Stimulated activated CD4-positive, alpha-beta T cell treated with anti-CD3 and anti-CD28 coated beads, Interleukin-15, amount 100 ng/mL, for 48 hours (primary cell): ENCODE measurements at regions not wholly inside any gene's neighbourhood (a gene's known extent, or its start where the extent isn't known, plus 50 kb on each side); places are given as distances from the start of the nearest gene placed in this dataset.
"Not testable (repeated sequence)": the region's sequence is repeated elsewhere in the genome, so short reads cannot be mapped to it uniquely, and the experiment has no call there.

Experiments used
- DNase-seq, 2 donors: peaks; one replicate each; pipeline ENCODE4 v3.0.0-alpha.2; 2020; ENCODE audit warnings: low read depth in 2 of 2

GRCh38 chr13:103908911-103909310 is 842.7 kb upstream of the SLC10A2 start:
- DNase-seq = no peak

GRCh38 chr13:103908274-103908673 is 842.1 kb upstream of the SLC10A2 start:
- no peak for DNase-seq

DNA sequence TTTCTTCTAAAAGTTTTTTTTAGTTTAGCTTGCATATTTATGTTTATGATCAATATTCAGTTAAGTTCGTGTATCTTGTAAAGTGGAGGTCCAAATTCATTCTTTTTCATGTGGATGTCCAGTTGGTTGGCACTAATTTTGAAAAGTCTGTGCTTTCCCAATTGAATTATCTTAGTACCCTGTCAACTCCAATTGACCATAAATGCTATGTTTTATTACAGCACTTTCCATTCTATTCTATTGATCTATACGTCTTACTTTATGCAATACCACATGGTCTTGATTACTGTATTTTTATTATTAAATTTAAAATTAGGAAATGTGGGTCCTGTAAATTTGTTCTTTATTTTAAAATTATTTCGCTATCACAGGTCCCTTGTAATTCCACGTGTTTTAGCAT is 837.6 kb upstream of the SLC10A2 start:
- DNase-seq = no peak

GRCh38 chr13:103898481-103898880 is 832.3 kb upstream of the SLC10A2 start:
- no peak for DNase-seq

DNA sequence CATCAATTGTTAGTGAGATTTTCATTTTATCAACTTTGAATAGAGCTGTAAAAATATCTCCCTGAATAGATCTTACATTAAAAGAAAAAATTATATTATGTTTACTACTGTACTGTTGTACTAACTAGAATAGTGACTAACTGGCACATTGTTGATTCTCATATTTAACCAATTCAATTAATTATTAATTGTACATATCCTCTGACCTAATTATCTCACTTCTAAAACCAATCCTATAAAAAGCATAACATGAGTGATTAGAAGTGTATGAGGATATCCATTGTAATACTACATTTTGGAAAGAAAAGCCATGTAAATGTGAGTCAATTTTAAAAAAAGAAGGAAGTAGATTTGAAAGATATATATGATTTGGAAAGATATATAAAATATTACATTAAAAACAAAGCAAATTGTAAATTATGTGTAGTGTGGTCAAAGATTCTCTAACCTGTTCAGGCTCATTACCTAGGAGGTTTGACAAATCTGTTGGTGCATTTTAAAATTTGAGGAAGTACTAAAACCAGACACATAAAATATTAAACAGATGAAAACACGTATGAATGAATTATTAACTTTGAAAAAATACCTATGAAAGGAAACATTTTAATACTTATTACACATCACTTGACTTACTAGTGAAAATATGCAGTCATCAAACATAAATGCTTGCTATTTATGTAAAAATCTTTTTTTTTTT is 829.8 kb upstream of the SLC10A2 start:
- no peak for DNase-seq

- no peak for DNase-seq
These were observed 828.4 kb upstream of the SLC10A2 start for GRCh38 chr13:103894626-103895025.

GRCh38 chr13:103884101-103884723 is 818.0 kb upstream of the SLC10A2 start:
- DNase-seq = no peak

DNA sequence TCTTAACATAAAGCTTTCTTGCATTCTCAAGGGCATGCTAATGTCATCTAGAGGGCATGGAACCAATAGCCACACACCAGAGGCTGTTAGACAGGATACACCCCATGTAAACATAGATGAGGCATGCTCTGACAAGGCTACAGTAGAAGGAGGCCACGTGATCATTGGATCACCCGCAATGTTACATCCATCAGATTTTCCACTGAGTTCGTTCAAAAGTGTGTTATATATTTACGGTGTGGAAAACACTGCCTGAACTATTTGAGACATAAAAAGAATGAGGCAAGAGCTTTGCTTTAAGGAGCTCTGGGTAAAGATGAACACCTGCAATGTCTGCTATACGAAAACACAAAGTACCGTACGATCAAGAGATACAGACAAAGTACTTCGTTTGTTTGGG is 817.5 kb upstream of the SLC10A2 start:
- no peak for DNase-seq

- DNase-seq = no peak
These were observed 816.9 kb upstream of the SLC10A2 start for GRCh38 chr13:103883164-103883563.

- DNase-seq = not testable (repeated sequence)
These were observed 813.9 kb upstream of the SLC10A2 start for GRCh38 chr13:103880146-103880545.

GRCh38 chr13:103878891-103879605 is 812.8 kb upstream of the SLC10A2 start:
- DNase-seq = no peak

GRCh38 chr13:103876571-103876970 is 810.4 kb upstream of the SLC10A2 start:
- DNase-seq = no peak

GRCh38 chr13:103873725-103874124 is 807.5 kb upstream of the SLC10A2 start:
- DNase-seq = no peak

- DNase-seq = no peak
These were observed 799.8 kb upstream of the SLC10A2 start for GRCh38 chr13:103866048-103866447.

DNA sequence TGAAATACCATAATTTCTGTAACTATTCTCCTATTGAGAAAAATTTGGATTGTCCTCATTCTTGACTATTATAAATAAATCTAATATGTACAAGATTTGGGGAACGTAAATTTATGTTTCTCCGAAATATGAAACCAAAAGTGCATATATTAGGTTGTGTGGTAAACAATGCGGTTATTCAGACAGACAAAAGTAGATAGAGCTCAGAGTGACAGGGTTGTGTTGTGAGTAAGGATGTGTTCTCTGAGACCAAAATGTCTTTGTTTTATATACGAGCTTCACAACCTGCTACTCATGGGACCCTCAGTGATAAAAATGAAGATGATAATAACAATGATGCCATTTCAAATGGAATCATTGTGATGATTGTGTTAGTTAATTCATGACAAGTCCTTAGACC is 796.3 kb upstream of the SLC10A2 start:
- DNase-seq = no peak

DNA sequence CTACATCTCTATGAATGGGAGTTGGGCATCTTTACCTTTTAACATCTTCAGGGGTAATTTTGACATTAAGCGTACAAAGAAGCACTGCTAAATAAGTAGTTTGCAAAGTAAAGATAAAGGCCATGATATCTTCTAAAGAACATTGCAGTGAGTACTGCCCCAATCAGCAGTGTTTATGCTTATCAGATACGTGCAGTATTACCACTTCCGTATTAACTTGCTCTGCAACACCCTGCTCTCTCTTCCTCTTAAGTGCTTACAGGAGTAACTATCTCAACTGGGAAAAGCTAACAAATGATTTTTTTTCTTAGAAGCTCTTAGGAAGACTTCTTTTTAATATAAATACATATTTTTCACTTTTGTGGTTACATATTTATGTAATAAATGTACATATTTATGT is 793.7 kb upstream of the SLC10A2 start:
- DNase-seq = no peak

GRCh38 chr13:103852036-103852435 is 785.8 kb upstream of the SLC10A2 start:
- no peak for DNase-seq

GRCh38 chr13:103844471-103844870 is 778.3 kb upstream of the SLC10A2 start:
- DNase-seq = no peak

- DNase-seq = no peak
These were observed 773.2 kb upstream of the SLC10A2 start for GRCh38 chr13:103839460-103839859.

- DNase-seq = no peak
These were observed 768.8 kb upstream of the SLC10A2 start for GRCh38 chr13:103835052-103835451.

DNA sequence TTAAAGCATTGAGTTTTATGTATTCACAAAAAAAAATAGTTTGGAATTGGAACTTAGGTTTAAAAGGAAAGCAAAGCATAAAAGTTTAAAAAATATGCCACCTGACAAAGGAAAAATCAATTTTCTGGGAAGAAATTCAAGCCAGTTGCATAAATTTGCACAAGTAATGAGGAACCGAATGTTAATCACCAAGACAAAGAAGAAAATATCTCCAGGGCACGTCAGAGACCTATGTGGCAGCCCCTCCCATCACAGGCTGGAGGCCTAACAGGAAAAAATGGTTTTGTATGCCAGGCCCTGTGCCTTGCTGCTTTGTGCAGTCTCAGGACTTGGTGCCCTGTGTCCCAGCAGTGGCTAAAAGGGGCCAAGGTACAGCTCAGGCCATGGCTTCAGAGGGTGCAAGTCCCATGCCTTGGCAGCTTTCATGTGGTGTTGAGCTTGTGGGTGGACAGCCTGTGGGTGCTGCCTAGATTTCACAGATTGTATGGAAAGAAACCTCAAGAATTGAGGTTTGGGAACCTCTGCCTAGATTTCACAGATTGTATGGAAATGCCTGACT is 767.2 kb upstream of the SLC10A2 start:
- no peak for DNase-seq

DNA sequence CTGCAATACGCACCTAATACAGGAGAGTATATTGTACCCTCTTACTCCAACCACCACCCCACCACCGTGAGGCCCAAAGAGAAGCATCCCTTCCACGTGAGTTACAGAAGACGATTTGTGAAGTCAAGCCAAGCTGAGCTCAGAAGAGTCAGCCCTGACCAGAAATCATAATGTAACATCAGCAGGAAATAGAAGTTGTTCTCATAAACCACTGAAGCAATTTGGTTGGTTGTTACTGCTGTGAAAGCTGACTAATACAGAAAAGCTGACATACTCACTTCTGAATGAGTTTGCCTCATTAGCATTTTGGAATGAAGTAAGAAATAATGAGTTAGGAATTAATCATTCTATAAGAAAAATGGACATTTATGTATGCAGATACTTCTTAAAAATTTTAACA is 749.4 kb upstream of the SLC10A2 start:
- no peak for DNase-seq

GRCh38 chr13:103812971-103813370 is 746.8 kb upstream of the SLC10A2 start:
- DNase-seq = no peak
